ENCODE measurements at regions not wholly inside any gene's neighbourhood (a gene's known extent, or its start where the extent isn't known, plus 50 kb on each side); places are given as distances from the start of the nearest gene placed in this dataset.

GRCh38 chr10:131653140-131653539 is 247.7 kb upstream of the PPP2R2D start:
- no peak for DNase-seq

- no peak for DNase-seq
These were observed 247.0 kb upstream of the PPP2R2D start for GRCh38 chr10:131653554-131654470.

- no peak for DNase-seq
These were observed 246.2 kb upstream of the PPP2R2D start for GRCh38 chr10:131654471-131655087.

GRCh38 chr10:131655101-131655849 is 245.5 kb upstream of the PPP2R2D start:
- DNase-seq, result no peak

GRCh38 chr10:131656009-131656408 is 244.8 kb upstream of the PPP2R2D start:
- no peak for DNase-seq

GRCh38 chr10:131656431-131656841 is 244.4 kb upstream of the PPP2R2D start:
- DNase-seq, result no peak

GRCh38 chr10:131657318-131657984 is 243.4 kb upstream of the PPP2R2D start:
- DNase-seq, result no peak

GRCh38 chr10:131657985-131658330 is 242.8 kb upstream of the PPP2R2D start:
- DNase-seq, result no peak

GRCh38 chr10:131658476-131659110 is 242.2 kb upstream of the PPP2R2D start:
- no peak for DNase-seq

- DNase-seq, result no peak
These were observed 240.4 kb upstream of the PPP2R2D start for GRCh38 chr10:131660427-131660826.

- DNase-seq, result no peak
These were observed 238.0 kb upstream of the PPP2R2D start for GRCh38 chr10:131662851-131663250.

- no peak for DNase-seq
These were observed 237.5 kb upstream of the PPP2R2D start for GRCh38 chr10:131663351-131663750.

GRCh38 chr10:131666091-131666490 is 234.7 kb upstream of the PPP2R2D start:
- DNase-seq, result no peak

GRCh38 chr10:131667047-131667446 is 233.8 kb upstream of the PPP2R2D start:
- no peak for DNase-seq

GRCh38 chr10:131667561-131667960 is 233.2 kb upstream of the PPP2R2D start:
- DNase-seq, result no peak

- no peak for DNase-seq
These were observed 231.9 kb upstream of the PPP2R2D start for GRCh38 chr10:131668903-131669302.

GRCh38 chr10:131669838-131670237 is 231.0 kb upstream of the PPP2R2D start:
- no peak for DNase-seq

- DNase-seq, result no peak
These were observed 230.5 kb upstream of the PPP2R2D start for GRCh38 chr10:131670341-131670740.

- no peak for DNase-seq
These were observed 227.4 kb upstream of the PPP2R2D start for GRCh38 chr10:131673396-131673795.

GRCh38 chr10:131674130-131674529 is 226.7 kb upstream of the PPP2R2D start:
- DNase-seq, result no peak

GRCh38 chr10:131675104-131675503 is 225.7 kb upstream of the PPP2R2D start:
- no peak for DNase-seq

GRCh38 chr10:131676046-131676799 is 224.6 kb upstream of the PPP2R2D start:
- no peak for DNase-seq
